ENCODE measurements at regions not wholly inside any gene's neighbourhood (a gene's known extent, or its start where the extent isn't known, plus 50 kb on each side); places are given as distances from the start of the nearest gene placed in this dataset.

GRCh38 chr3:31307131-31307785 is 225.5 kb upstream of the STT3B start:
- DNase-seq (ENCODE audit: low read depth, low spot score) (no peak), FAIRE-seq (no peak)
- Histone ChIP-seq H3K36me3 (ENCODE audit: control insufficient read depth in 2 of 2, extremely low read depth in 1 of 2, insufficient read depth in 2 of 2, low read length in 2 of 2) (no peaks in the 10 kb centered on the region), H3K4me3 (replicated peaks in 1 of 3; ENCODE audit: insufficient read depth in 1 of 3, low read depth in 1 of 3, low read length in 3 of 3) (no peak overlapping the region), H3K4me2 (ENCODE audit: insufficient read depth, low read length) (no peak overlapping the region), H3K9me1 (replicated peaks; ENCODE audit: control insufficient read depth, extremely low read depth, insufficient read depth, low read length) (no peaks in the 10 kb centered on the region), H3K79me2 (ENCODE audit: control insufficient read depth, insufficient read depth, low read length) (no peaks in the 10 kb centered on the region), H3K9ac (replicated peaks; ENCODE audit: extremely low read depth, insufficient read depth, low read length) (no peak overlapping the region), H4K20me1 (replicated peaks; ENCODE audit: control insufficient read depth, extremely low read depth, insufficient read depth, low read length) (no peaks in the 10 kb centered on the region), H3K27me3 (ENCODE audit: control insufficient read depth in 2 of 2, insufficient read depth in 2 of 2, low read length in 2 of 2) (no peaks in the 10 kb centered on the region), H3K9me3 (replicated peaks; ENCODE audit: control insufficient read depth, insufficient read depth, low read length) (no peaks in the 10 kb centered on the region), H3K4me1 (ENCODE audit: control insufficient read depth, extremely low read depth, insufficient read depth, low read length) (no peaks in the 10 kb centered on the region), H2AFZ (ENCODE audit: low read depth, low read length) (no peak overlapping the region), H3K27ac (ENCODE audit: insufficient read depth, low read depth, low read length) (no peak overlapping the region)
- dilution Hi-C loops (cut with MboI; ENCODE audit: extremely low pct_ligation_motif_present, low sequenced_read_pairs) = no loop called here
- no TSS peak for BruUV-seq (replicated peaks)
- intact Hi-C loops (cut with micrococcal nuclease) = no loop called here
- ChIA-PET POLR2A (no interaction called here), CTCF (interaction anchor here (1.2 kb wide), 1 partner anchor 14 kb away, joined by 4 read pairs; no protein-coding TSS in a partner anchor)
- TF ChIP-seq MAX (IDR thresholded peaks at IDR 0.05; ENCODE audit: insufficient read depth, insufficient read length) = no peak
- TF ChIP-seq JUN (IDR thresholded peaks at IDR 0.05; ENCODE audit: borderline replicate concordance, insufficient read depth, insufficient read length, low read depth) = no peak

- H3K36me3 ChIP-seq (ENCODE audit: control insufficient read depth in 2 of 2, extremely low read depth in 1 of 2, insufficient read depth in 2 of 2, low read length in 2 of 2) = no peaks in the 10 kb centered on the region
- no peaks in the 10 kb centered on the region for H4K20me1 ChIP-seq (replicated peaks; ENCODE audit: control insufficient read depth, extremely low read depth, insufficient read depth, low read length)
- H3K4me1 ChIP-seq (ENCODE audit: control insufficient read depth, extremely low read depth, insufficient read depth, low read length) = no peaks in the 10 kb centered on the region
- H3K9me3 ChIP-seq (replicated peaks; ENCODE audit: control insufficient read depth, insufficient read depth, low read length) = no peaks in the 10 kb centered on the region
- ChIA-PET CTCF (no interaction called here), POLR2A (no interaction called here)
- FAIRE-seq (no peak), DNase-seq (ENCODE audit: low read depth, low spot score) (no peak)
- TF ChIP-seq FOS (IDR thresholded peaks at IDR 0.05; ENCODE audit: borderline replicate concordance, insufficient read depth, low read length) (no peak), CTCF (IDR thresholded peaks at IDR 0.05; ENCODE audit: extremely low read depth in 1 of 2, insufficient read depth in 1 of 2, low read depth in 1 of 2, low read length in 2 of 2) (no peak)
- H3K27ac ChIP-seq (ENCODE audit: insufficient read depth, low read depth, low read length) = no peak overlapping the region
- no peak overlapping the region for H3K4me2 ChIP-seq (ENCODE audit: insufficient read depth, low read length)
- no peak overlapping the region for H3K4me3 ChIP-seq (replicated peaks in 1 of 3; ENCODE audit: insufficient read depth in 1 of 3, low read depth in 1 of 3, low read length in 3 of 3)
- BruUV-seq (replicated peaks) = no TSS peak
- no peaks in the 10 kb centered on the region for H3K79me2 ChIP-seq (ENCODE audit: control insufficient read depth, insufficient read depth, low read length)
- no peak overlapping the region for H3K9ac ChIP-seq (replicated peaks; ENCODE audit: extremely low read depth, insufficient read depth, low read length)
- no peak overlapping the region for H2AFZ ChIP-seq (ENCODE audit: low read depth, low read length)
- intact Hi-C loops (cut with micrococcal nuclease) (no loop called here), dilution Hi-C loops (cut with MboI; ENCODE audit: extremely low pct_ligation_motif_present, low sequenced_read_pairs) (no loop called here)
- H3K9me1 ChIP-seq (replicated peaks; ENCODE audit: control insufficient read depth, extremely low read depth, insufficient read depth, low read length) = no peaks in the 10 kb centered on the region
- no peaks in the 10 kb centered on the region for H3K27me3 ChIP-seq (ENCODE audit: control insufficient read depth in 2 of 2, insufficient read depth in 2 of 2, low read length in 2 of 2)
Measured at GRCh38 chr3:31311559-31311958, 221.2 kb upstream of the STT3B start.

Data from endothelial cell of umbilical vein (primary cell).